Activated T-cell treated with anti-CD3 and anti-CD28 coated beads, Interleukin-2, amount 50 U/mL, for 24 hours (primary cell): ENCODE measurements at regions not wholly inside any gene's neighbourhood (a gene's known extent, or its start where the extent isn't known, plus 50 kb on each side); places are given as distances from the start of the nearest gene placed in this dataset.

ENCODE experiments used
- DNase-seq: peaks from one replicate; pipeline ENCODE4 v3.0.0-alpha.2; 2020
- H3K27ac Mint-ChIP-seq: 2 replicates; pipeline ENCODE4 v1.8.0; 2020; ENCODE audit warnings: mild to moderate bottlenecking, mixed read lengths
- H3K27me3 Mint-ChIP-seq: 2 replicates; pipeline ENCODE4 v1.8.0; 2020; ENCODE audit warnings: mixed read lengths
- H3K36me3 Mint-ChIP-seq: 2 replicates; pipeline ENCODE4 v1.8.0; 2020; ENCODE audit warnings: low read depth, mixed read lengths
- H3K4me1 Mint-ChIP-seq: 2 replicates; pipeline ENCODE4 v1.8.0; 2020; ENCODE audit warnings: low read depth, mixed read lengths
- H3K4me3 Mint-ChIP-seq: 2 replicates; pipeline ENCODE4 v1.8.0; 2020; ENCODE audit warnings: mild to moderate bottlenecking, moderate library complexity, mixed read lengths
- H3K9me3 Mint-ChIP-seq: 2 replicates; pipeline ENCODE4 v1.8.0; 2020; ENCODE audit warnings: mixed read lengths

- Mint-ChIP-seq H3K4me1 (no peaks in the 10 kb centered on the region), H3K27me3 (peaks cover under 1% of the 10 kb centered on the region), H3K36me3 (no peaks in the 10 kb centered on the region)
Measured at GRCh38 chr13:34757441-34757840, 184.6 kb upstream of the NBEA start.

DNA sequence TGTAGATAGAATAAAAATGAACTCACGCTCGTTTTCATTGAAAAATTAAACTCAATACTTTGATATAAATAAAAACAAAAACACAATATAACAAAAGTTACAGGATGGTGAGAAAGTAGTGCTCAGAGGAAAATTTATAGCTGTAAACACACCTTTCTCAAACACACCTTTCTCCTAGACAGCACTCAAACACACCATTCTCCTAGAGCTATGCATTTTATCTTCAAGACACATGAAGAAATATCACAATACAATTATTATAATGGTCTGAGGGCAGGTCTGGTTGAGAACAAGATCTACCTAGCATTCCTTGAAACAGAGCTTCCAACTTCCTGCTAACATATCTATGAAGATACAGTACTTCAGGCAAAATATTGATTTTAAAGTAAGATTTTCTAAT lies 183.4 kb upstream of the NBEA start:
- no peaks in the 10 kb centered on the region for H3K27me3 Mint-ChIP-seq

More at GRCh38 chr13:34757441-34757840, 184.6 kb upstream of the NBEA start:
- Mint-ChIP-seq H3K27ac (no peak overlapping the region), H3K4me3 (no peak overlapping the region), H3K9me3 (no peaks in the 10 kb centered on the region)
- no peak for DNase-seq

DNA sequence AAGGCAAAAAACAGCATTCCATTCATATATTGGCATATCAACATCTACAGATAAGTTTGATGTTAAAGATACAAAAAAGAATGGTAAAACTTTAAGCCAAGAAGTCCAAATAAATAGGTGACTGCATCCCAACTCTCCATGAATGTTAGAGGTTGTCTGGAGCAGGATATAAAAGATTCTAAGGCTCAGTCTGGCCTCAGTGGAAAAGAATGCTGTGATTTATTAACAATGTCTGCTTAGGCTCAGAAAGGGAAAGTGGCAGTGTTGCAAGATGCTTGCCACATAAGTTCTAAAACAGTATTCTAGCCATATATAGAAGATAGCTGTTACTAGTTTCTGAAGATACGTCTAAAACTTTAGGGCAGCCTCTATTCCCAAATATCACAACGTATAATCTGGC lies 179.8 kb upstream of the NBEA start:
- no peak for DNase-seq
- H3K36me3 Mint-ChIP-seq, result no peaks in the 10 kb centered on the region
- H3K9me3 Mint-ChIP-seq, result no peaks in the 10 kb centered on the region
- no peaks in the 10 kb centered on the region for H3K4me1 Mint-ChIP-seq
- no peak overlapping the region for H3K27ac Mint-ChIP-seq
- H3K4me3 Mint-ChIP-seq, result no peak overlapping the region
- no peaks in the 10 kb centered on the region for H3K27me3 Mint-ChIP-seq

More for the DNA sequence above, 183.4 kb upstream of the NBEA start:
- no peak overlapping the region for H3K4me3 Mint-ChIP-seq
- H3K36me3 Mint-ChIP-seq, result no peaks in the 10 kb centered on the region
- DNase-seq, result no peak
- no peak overlapping the region for H3K27ac Mint-ChIP-seq
- H3K9me3 Mint-ChIP-seq, result no peaks in the 10 kb centered on the region
- H3K4me1 Mint-ChIP-seq, result no peaks in the 10 kb centered on the region

DNA sequence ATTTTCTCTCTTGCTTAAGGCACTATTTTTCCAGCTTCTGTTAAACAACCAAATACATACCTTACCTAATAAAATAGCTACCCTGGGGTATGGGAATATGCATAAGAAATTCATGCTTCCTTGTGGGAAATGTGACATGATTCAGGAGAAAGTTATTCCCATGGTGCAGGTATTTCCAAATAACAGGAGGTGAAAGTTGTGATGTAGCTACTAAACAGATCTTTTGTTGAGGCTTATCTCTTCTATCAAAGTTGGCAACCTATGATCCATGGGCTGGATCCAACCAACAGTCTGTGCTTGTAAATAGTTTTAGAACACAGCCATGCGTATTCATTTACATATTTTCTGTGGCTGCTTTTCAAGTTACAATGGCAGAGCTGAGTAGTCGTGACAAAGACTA lies 177.8 kb upstream of the NBEA start:
- no peak for DNase-seq
- Mint-ChIP-seq H3K9me3 (no peaks in the 10 kb centered on the region), H3K4me1 (no peaks in the 10 kb centered on the region), H3K27ac (no peak overlapping the region), H3K36me3 (no peaks in the 10 kb centered on the region), H3K27me3 (no peaks in the 10 kb centered on the region), H3K4me3 (no peak overlapping the region)

GRCh38 chr13:34765446-34766180 lies 176.5 kb upstream of the NBEA start:
- no peaks in the 10 kb centered on the region for H3K36me3 Mint-ChIP-seq
- no peaks in the 10 kb centered on the region for H3K4me1 Mint-ChIP-seq
- no peaks in the 10 kb centered on the region for H3K27me3 Mint-ChIP-seq
- no peaks in the 10 kb centered on the region for H3K9me3 Mint-ChIP-seq
- no peak for DNase-seq
- H3K4me3 Mint-ChIP-seq, result no peak overlapping the region
- no peak overlapping the region for H3K27ac Mint-ChIP-seq

DNA sequence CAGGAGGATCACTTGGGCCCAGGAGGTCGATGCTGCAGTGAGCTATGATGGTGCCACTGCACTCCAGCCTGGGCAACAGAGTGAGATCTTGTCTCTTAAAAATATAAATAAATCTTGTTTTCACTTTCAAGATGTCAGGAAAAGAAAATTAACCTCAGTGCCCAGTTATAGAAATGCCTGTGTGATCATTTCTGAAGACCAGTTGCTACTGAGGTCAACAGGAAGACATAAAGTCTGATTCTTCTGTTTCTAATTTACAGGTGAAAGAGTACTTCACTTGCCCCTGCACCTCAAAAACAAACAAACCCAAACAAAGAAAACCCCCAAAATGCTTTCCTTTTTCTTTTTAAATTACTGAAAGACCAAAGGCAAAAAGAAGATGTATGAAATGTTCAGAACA lies 174.3 kb upstream of the NBEA start:
- Mint-ChIP-seq H3K4me1 (no peaks in the 10 kb centered on the region), H3K36me3 (no peaks in the 10 kb centered on the region), H3K27ac (no peak overlapping the region), H3K27me3 (no peaks in the 10 kb centered on the region), H3K9me3 (no peaks in the 10 kb centered on the region), H3K4me3 (no peak overlapping the region)
- no peak for DNase-seq

DNA sequence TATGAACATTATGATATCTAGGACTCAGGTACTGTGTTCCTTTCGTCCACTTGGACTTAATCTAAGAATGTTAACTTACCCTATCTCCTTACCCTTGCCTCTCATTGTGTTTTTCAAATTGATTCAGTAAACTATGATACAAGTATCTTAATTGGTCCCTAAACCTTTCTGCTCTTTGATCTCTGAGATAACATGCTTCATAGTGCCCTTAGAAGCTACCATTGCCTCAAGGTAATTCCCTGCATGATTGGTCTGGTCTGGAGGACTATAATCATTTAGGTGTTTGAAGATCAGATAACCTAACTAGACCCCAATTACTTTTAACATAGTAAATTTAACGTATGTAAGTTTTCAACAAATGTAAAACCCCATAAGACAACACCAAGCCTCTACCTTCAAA lies 169.9 kb upstream of the NBEA start:
- Mint-ChIP-seq H3K27ac (no peak overlapping the region), H3K4me1 (no peaks in the 10 kb centered on the region), H3K27me3 (no peaks in the 10 kb centered on the region), H3K36me3 (no peaks in the 10 kb centered on the region), H3K9me3 (no peaks in the 10 kb centered on the region), H3K4me3 (no peak overlapping the region)
- no peak for DNase-seq

- Mint-ChIP-seq H3K27me3 (no peaks in the 10 kb centered on the region), H3K36me3 (no peaks in the 10 kb centered on the region), H3K4me1 (no peaks in the 10 kb centered on the region), H3K27ac (no peak overlapping the region), H3K4me3 (no peak overlapping the region), H3K9me3 (peaks cover under 1% of the 10 kb centered on the region)
- no peak for DNase-seq
Measured at GRCh38 chr13:34772881-34773280, 169.2 kb upstream of the NBEA start.

DNA sequence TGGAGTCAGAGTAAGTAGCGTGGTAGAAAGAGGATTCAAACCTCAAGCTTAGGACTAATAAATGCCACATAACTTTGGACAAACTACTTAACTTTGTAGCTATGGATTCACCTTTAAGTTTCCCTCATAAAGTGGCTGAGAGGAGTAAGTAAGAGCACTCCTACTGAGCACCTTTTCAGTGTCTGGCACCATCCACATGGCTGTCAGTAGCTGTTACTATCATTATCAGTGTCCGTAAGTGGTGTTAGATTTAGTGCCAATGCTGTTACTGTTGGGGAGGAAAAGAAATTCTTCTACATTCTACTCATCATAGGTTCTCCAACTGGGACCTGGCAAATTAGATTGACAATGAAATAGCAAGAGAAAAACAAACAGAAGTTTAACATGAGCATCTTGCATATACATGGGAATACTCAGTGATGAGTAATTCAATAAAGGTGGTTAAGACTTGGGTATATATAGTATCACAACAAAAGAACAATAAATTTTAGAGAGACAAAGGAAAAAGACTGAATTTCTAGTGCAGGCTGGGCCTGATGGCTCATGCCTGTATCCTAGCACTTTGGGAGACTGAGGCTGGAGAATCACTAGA lies 165.6 kb upstream of the NBEA start:
- Mint-ChIP-seq H3K4me1 (no peaks in the 10 kb centered on the region), H3K27ac (no peak overlapping the region), H3K4me3 (no peak overlapping the region), H3K36me3 (no peaks in the 10 kb centered on the region), H3K27me3 (no peaks in the 10 kb centered on the region), H3K9me3 (peaks cover 1% of the 10 kb centered on the region)
- DNase-seq, result no peak

DNA sequence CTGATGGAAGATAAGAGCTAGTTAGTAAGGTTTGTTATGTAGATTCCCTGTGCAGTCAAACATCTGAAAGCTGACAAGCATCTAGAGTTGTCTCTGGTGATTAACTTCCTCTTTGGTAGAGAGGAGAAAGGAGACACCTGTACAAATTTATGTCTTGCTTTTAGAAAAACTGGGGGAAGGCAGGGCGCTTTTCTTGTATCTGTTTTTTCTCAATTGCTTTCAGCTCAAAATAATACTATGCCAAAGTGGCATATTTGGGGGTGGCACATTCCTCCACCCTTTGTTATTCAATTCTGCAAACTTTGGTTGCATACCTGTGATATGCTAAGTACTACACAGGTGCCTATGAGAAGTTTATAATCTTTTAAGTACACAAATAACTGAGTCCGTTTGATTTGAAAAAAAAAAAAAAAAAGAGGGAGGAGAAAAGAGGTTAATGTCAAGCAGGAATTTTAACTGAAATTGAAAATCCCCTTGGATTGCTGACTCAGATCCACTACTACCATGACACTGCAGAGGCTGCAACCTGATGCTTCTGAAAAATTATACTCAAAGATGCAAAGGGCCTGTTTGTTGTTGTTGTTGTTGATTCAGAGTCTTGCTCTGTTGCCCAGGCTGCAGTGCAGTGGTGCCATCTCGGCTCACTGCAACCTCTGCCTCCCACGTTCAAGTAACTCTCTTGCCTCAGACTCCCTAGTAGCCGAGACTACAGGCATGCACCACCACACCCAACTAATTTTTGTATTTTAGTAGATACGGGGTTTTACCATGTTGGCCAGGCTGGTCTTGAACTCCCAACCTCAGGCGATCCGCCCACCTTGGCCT lies 164.8 kb upstream of the NBEA start:
- DNase-seq, result no peak
- no peaks in the 10 kb centered on the region for H3K36me3 Mint-ChIP-seq
- no peak overlapping the region for H3K4me3 Mint-ChIP-seq
- H3K27me3 Mint-ChIP-seq, result no peaks in the 10 kb centered on the region
- H3K27ac Mint-ChIP-seq, result no peak overlapping the region
- no peaks in the 10 kb centered on the region for H3K4me1 Mint-ChIP-seq
- peaks cover 1% of the 10 kb centered on the region for H3K9me3 Mint-ChIP-seq

- H3K27ac Mint-ChIP-seq, result no peak overlapping the region
- no peak overlapping the region for H3K4me3 Mint-ChIP-seq
- no peaks in the 10 kb centered on the region for H3K4me1 Mint-ChIP-seq
- H3K27me3 Mint-ChIP-seq, result no peaks in the 10 kb centered on the region
- peaks cover 1% of the 10 kb centered on the region for H3K9me3 Mint-ChIP-seq
- no peak for DNase-seq
- no peaks in the 10 kb centered on the region for H3K36me3 Mint-ChIP-seq
Measured at GRCh38 chr13:34777914-34778303, 164.2 kb upstream of the NBEA start.

- H3K4me3 Mint-ChIP-seq, result no peak overlapping the region
- DNase-seq, result no peak
- H3K4me1 Mint-ChIP-seq, result no peaks in the 10 kb centered on the region
- H3K27ac Mint-ChIP-seq, result no peak overlapping the region
- no peaks in the 10 kb centered on the region for H3K27me3 Mint-ChIP-seq
- peaks cover 1% of the 10 kb centered on the region for H3K9me3 Mint-ChIP-seq
- no peaks in the 10 kb centered on the region for H3K36me3 Mint-ChIP-seq
Measured at GRCh38 chr13:34779171-34779570, 162.9 kb upstream of the NBEA start.

DNA sequence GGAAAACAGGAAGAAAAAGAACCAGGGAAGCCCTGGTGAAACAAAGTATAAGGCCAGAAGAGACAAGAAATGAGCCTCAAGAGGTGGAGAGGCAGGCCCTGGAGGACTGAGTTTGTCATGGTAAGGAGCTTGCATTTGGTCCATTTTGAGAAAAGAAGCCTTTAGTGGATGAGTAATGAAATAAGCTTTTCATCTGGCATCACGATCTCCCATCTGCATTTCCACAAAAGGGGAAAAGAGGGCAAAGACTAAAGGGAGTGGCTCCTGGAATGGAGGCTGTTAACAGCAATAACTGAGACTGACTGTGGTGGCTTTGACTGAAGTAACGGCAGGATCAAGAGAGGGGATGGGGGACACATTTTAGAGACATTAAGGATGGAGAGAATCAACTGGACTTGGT lies 148.8 kb upstream of the NBEA start:
- Mint-ChIP-seq H3K4me1 (no peaks in the 10 kb centered on the region), H3K27me3 (no peaks in the 10 kb centered on the region), H3K27ac (no peak overlapping the region), H3K4me3 (no peak overlapping the region), H3K9me3 (peaks cover 3% of the 10 kb centered on the region), H3K36me3 (no peaks in the 10 kb centered on the region)
- no peak for DNase-seq

GRCh38 chr13:34803756-34804155 lies 138.3 kb upstream of the NBEA start:
- Mint-ChIP-seq H3K36me3 (no peaks in the 10 kb centered on the region), H3K27ac (no peak overlapping the region), H3K4me3 (no peak overlapping the region), H3K9me3 (no peaks in the 10 kb centered on the region), H3K27me3 (no peaks in the 10 kb centered on the region), H3K4me1 (no peaks in the 10 kb centered on the region)
- DNase-seq, result no peak

GRCh38 chr13:34805347-34805746 lies 136.7 kb upstream of the NBEA start:
- no peaks in the 10 kb centered on the region for H3K27me3 Mint-ChIP-seq
- no peak for DNase-seq
- no peak overlapping the region for H3K27ac Mint-ChIP-seq
- no peaks in the 10 kb centered on the region for H3K9me3 Mint-ChIP-seq
- H3K36me3 Mint-ChIP-seq, result no peaks in the 10 kb centered on the region
- no peak overlapping the region for H3K4me3 Mint-ChIP-seq
- H3K4me1 Mint-ChIP-seq, result no peaks in the 10 kb centered on the region
